Activated B cell treated with CpG ODN at 0.5 μM for 24 hours (primary cell): ENCODE measurements at regions not wholly inside any gene's neighbourhood (a gene's known extent, or its start where the extent isn't known, plus 50 kb on each side); places are given as distances from the start of the nearest gene placed in this dataset.

ENCODE experiments used
- ATAC-seq: fragments of 200-7000 bp; cut with Tn5 transposase; one replicate; pipeline ENCODE4 v1.10.0; 2021; ENCODE audit warnings: low read depth, mild to moderate bottlenecking, moderate library complexity
- CTCF ChIA-PET: fragments of 350-600 bp; sonication (Branson Sonifier 250); formaldehyde crosslinking; loops from one replicate; lab custom pipeline; 2021; ENCODE audit warnings: antibody characterized with exemption; lab: Charles Lee
- POLR2A ChIA-PET: fragments of 350-600 bp; sonication (Branson Sonifier 250); formaldehyde crosslinking; loops from one replicate; lab custom pipeline; 2021; ENCODE audit warnings: antibody characterized with exemption; lab: Charles Lee
- DNase-seq: peaks from one replicate; pipeline ENCODE4 v3.0.0; 2022
- H3K27ac Mint-ChIP-seq: one replicate; pipeline ENCODE4 v1.8.0; 2020; ENCODE audit warnings: mixed read lengths
- H3K27me3 Mint-ChIP-seq: one replicate; pipeline ENCODE4 v1.8.0; 2021; ENCODE audit warnings: mixed read lengths
- H3K36me3 Mint-ChIP-seq: one replicate; pipeline ENCODE4 v1.8.0; 2021; ENCODE audit warnings: low read depth, mixed read lengths
- H3K4me1 Mint-ChIP-seq: one replicate; pipeline ENCODE4 v1.8.0; 2021; ENCODE audit warnings: mixed read lengths
- H3K4me3 Mint-ChIP-seq: one replicate; pipeline ENCODE4 v1.8.0; 2020; ENCODE audit warnings: mild to moderate bottlenecking, mixed read lengths
- H3K9me3 Mint-ChIP-seq: one replicate; pipeline ENCODE4 v1.8.0; 2020; ENCODE audit warnings: mixed read lengths
- CTCF ChIP-seq: fragments of 200-600 bp; IDR thresholded peaks from one replicate; pipeline ENCODE4 v1.8.0; 2022; ENCODE audit warnings: antibody characterized with exemption, mild to moderate bottlenecking
- intact Hi-C: fragments of 100-400 bp; cut with micrococcal nuclease; formaldehyde crosslinking; loops from one replicate; pipeline ENCODE4 v1.15.1; 2024

- Mint-ChIP-seq H3K27me3 (peaks cover 6% of the 10 kb centered on the region), H3K27ac (no peak overlapping the region), H3K9me3 (no peaks in the 10 kb centered on the region), H3K36me3 (no peaks in the 10 kb centered on the region), H3K4me3 (no peak overlapping the region), H3K4me1 (no peaks in the 10 kb centered on the region)
- no peak for TF ChIP-seq CTCF
- ChIA-PET CTCF (no interaction called here), POLR2A (interaction anchor here (0.6 kb wide), 1 partner anchor 15 kb away, joined by 3 read pairs; no protein-coding TSS in a partner anchor)
- intact Hi-C loops: no loop called here
- ATAC-seq: no peak
- DNase-seq: no peak
Observed at GRCh38 chr22:47374901-47375575, 612.6 kb downstream of the TBC1D22A start.

DNA sequence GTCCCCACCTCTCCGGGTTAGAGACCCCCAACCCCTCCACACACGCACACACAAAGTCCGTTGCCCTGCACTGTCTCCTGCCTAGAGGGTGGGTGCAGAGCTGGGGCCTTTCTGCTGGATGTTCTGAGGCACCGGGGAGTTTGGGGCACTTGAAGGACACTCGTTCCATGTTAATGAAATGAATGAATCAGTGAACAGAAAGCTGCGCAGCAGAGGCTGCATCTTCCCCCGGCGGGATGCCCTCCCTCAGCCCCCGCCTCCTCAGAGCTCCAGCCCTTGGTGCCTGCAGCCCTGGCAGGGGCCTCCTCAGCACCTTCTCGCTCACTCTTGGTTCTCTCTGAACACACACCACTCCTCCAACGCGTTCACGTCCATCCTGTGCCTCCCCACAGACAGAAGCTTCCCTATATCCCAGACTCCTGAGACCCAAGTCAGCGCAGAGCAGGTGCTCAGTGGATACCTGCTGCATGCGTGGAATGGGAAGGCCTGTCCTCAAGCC is 611.9 kb downstream of the TBC1D22A start:
- TF ChIP-seq CTCF: no peak
- no peak overlapping the region for H3K4me3 Mint-ChIP-seq
- no peaks in the 10 kb centered on the region for H3K36me3 Mint-ChIP-seq
- intact Hi-C loops: no loop called here
- ChIA-PET POLR2A (no interaction called here), CTCF (no interaction called here)
- H3K27me3 Mint-ChIP-seq: peaks cover 6% of the 10 kb centered on the region
- no peak overlapping the region for H3K27ac Mint-ChIP-seq
- no peak for DNase-seq
- no peaks in the 10 kb centered on the region for H3K4me1 Mint-ChIP-seq
- H3K9me3 Mint-ChIP-seq: no peaks in the 10 kb centered on the region
- ATAC-seq: no peak

DNA sequence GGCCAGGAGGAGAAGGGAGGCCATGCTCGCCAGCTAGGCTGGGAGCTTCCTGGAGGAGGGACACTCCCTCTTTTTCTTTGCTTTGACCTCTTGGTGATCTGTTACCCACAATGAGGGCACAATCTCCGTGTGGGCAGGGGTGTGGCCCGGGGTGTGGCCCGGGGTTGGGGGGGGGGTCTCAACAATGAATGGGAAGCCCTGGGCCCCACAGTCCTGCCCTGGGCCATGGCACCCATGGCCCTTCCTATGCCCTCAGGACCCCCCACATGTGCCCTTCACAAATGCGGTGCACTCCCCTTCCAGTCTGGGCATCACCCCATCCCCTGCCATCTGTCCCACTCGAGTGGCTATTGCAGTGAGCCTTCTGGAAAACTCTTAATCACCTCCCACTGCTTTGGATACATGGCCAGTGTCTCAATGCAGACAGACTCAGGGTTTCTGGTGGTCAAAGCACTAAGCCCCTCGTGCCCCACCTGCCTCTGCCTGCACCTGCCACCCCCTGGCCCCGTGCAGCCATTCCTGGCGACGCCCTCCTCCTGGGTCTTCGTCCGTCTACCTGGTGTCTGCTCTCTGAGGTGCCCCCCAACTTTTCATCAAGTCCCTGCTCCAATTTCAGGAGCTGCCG is 611.3 kb downstream of the TBC1D22A start:
- Mint-ChIP-seq H3K9me3 (no peaks in the 10 kb centered on the region), H3K4me1 (no peaks in the 10 kb centered on the region), H3K36me3 (no peaks in the 10 kb centered on the region), H3K27ac (no peak overlapping the region), H3K27me3 (peaks cover 7% of the 10 kb centered on the region), H3K4me3 (no peak overlapping the region)
- ChIA-PET POLR2A (no interaction called here), CTCF (no interaction called here)
- intact Hi-C loops: no loop called here
- no peak for TF ChIP-seq CTCF
- DNase-seq (no peak), ATAC-seq (no peak)

GRCh38 chr22:47372596-47373385 is 610.3 kb downstream of the TBC1D22A start:
- H3K9me3 Mint-ChIP-seq: no peaks in the 10 kb centered on the region
- H3K27ac Mint-ChIP-seq: no peak overlapping the region
- TF ChIP-seq CTCF: no peak
- DNase-seq (no peak), ATAC-seq (no peak)
- peaks cover 8% of the 10 kb centered on the region for H3K27me3 Mint-ChIP-seq
- CTCF ChIA-PET: no interaction called here
- POLR2A ChIA-PET: no interaction called here
- no peaks in the 10 kb centered on the region for H3K4me1 Mint-ChIP-seq
- H3K4me3 Mint-ChIP-seq: no peak overlapping the region
- no peaks in the 10 kb centered on the region for H3K36me3 Mint-ChIP-seq
- intact Hi-C loops: no loop called here

DNA sequence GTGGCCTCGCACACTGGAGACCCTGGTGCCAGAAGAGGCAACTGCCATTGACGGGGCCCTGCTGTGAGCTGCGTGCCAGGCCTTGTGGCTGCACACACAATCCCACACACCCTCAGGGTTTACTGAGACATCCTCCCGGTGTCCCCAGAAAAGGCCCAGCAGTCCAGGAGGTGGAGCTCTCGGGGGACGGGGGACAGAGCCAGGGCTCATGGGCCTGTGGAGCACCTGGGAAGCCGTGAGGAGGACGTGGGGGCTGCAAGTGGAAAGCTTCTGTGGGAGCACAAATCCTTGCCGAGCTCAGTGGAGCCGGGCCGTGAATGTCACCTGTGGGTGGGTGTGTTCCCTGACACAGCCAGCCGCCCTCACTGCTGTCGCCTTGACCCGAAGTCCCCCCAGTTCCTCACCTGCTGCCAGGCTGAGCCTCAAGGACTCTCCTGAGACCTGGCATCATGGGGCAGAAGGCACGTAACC is 609.7 kb downstream of the TBC1D22A start:
- Mint-ChIP-seq H3K27me3 (peaks cover 8% of the 10 kb centered on the region), H3K4me3 (no peak overlapping the region), H3K9me3 (no peaks in the 10 kb centered on the region), H3K36me3 (no peaks in the 10 kb centered on the region), H3K27ac (no peak overlapping the region), H3K4me1 (no peaks in the 10 kb centered on the region)
- TF ChIP-seq CTCF: no peak
- ChIA-PET POLR2A (no interaction called here), CTCF (no interaction called here)
- ATAC-seq: no peak
- no peak for DNase-seq
- intact Hi-C loops: no loop called here
